HL-60 (cell line): ENCODE measurements at regions not wholly inside any gene's neighbourhood (a gene's known extent, or its start where the extent isn't known, plus 50 kb on each side); places are given as distances from the start of the nearest gene placed in this dataset.

Experiments
- DNase-seq, 2 experiments: peaks; one replicate each; pipeline ENCODE4 v3.0.0-alpha.2; 2010 to 2020; ENCODE audit warnings: low read depth in 1 of 2, low spot score in 1 of 2
- H3K27ac ChIP-seq: fragments of 250-450 bp; sonication (Bioruptor Pico); replicated peaks from 2 replicates; pipeline ENCODE4 v1.5.1; 2020; ENCODE audit warnings: mild to moderate bottlenecking, moderate library complexity
- H3K27me3 ChIP-seq: fragments of 250-450 bp; sonication (Bioruptor Pico); 2 replicates; pipeline ENCODE4 v1.5.1; 2021; ENCODE audit warnings: mild to moderate bottlenecking, moderate library complexity; ENCODE audit not compliant: insufficient read depth, poor library complexity, severe bottlenecking
- H3K4me3 ChIP-seq: replicated peaks from 2 replicates; pipeline ENCODE4 v1.5.1; 2011; ENCODE audit warnings: mild to moderate bottlenecking, control low read depth, low read length; ENCODE audit not compliant: insufficient read depth
- GABPA ChIP-seq: IDR thresholded peaks from 2 replicates; pipeline ENCODE4 v1.6.1; 2012; ENCODE audit warnings: low read depth
- POLR2AphosphoS5 ChIP-seq: IDR thresholded peaks from 2 replicates; pipeline ENCODE4 v1.6.1; 2012; ENCODE audit warnings: low read depth
- SPI1 ChIP-seq: IDR thresholded peaks from 2 replicates; pipeline ENCODE4 v1.6.1; 2012; ENCODE audit warnings: low read depth, mild to moderate bottlenecking, borderline replicate concordance
- TF ChIP-seq, protein P1 (sequence below): IDR thresholded peaks from 2 replicates; pipeline ENCODE4 v1.6.1; 2012; ENCODE audit warnings: low read depth; ENCODE audit not compliant: insufficient replicate concordance
- TF ChIP-seq, protein P2 (sequence below): IDR thresholded peaks from one replicate; pipeline ENCODE4 v1.5.1; 2011; ENCODE audit warnings: low read length, control low read depth, inconsistent platforms; ENCODE audit not compliant: insufficient read depth

DNA sequence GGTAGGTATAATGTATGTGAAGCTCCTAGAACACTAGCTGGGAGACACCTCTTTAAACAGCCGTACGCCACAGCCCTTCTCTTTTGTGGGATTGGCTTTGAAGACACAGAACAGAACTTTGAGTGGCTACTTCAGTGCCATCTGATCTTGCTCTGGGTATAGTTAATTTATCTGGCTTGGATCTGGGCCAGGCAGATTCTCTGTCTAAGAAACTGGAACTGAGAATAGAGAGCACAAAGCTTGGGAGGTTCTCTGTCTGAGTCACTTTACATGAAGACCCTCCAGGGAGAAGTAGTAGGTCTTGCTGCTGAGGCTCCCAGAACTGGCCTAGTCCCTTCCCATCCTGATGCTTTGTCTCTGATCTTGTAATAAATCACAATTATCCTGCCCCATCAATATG is 721.0 kb upstream of the KIF2B start:
- Histone ChIP-seq H3K4me3 (no peak overlapping the region), H3K27ac (no peak overlapping the region), H3K27me3 (no peaks in the 10 kb centered on the region)
- TF ChIP-seq, protein P1, sequence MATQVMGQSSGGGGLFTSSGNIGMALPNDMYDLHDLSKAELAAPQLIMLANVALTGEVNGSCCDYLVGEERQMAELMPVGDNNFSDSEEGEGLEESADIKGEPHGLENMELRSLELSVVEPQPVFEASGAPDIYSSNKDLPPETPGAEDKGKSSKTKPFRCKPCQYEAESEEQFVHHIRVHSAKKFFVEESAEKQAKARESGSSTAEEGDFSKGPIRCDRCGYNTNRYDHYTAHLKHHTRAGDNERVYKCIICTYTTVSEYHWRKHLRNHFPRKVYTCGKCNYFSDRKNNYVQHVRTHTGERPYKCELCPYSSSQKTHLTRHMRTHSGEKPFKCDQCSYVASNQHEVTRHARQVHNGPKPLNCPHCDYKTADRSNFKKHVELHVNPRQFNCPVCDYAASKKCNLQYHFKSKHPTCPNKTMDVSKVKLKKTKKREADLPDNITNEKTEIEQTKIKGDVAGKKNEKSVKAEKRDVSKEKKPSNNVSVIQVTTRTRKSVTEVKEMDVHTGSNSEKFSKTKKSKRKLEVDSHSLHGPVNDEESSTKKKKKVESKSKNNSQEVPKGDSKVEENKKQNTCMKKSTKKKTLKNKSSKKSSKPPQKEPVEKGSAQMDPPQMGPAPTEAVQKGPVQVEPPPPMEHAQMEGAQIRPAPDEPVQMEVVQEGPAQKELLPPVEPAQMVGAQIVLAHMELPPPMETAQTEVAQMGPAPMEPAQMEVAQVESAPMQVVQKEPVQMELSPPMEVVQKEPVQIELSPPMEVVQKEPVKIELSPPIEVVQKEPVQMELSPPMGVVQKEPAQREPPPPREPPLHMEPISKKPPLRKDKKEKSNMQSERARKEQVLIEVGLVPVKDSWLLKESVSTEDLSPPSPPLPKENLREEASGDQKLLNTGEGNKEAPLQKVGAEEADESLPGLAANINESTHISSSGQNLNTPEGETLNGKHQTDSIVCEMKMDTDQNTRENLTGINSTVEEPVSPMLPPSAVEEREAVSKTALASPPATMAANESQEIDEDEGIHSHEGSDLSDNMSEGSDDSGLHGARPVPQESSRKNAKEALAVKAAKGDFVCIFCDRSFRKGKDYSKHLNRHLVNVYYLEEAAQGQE, result no peak
- TF ChIP-seq POLR2AphosphoS5 (no peak), SPI1 (no peak)
- DNase-seq, result no peak

DNA sequence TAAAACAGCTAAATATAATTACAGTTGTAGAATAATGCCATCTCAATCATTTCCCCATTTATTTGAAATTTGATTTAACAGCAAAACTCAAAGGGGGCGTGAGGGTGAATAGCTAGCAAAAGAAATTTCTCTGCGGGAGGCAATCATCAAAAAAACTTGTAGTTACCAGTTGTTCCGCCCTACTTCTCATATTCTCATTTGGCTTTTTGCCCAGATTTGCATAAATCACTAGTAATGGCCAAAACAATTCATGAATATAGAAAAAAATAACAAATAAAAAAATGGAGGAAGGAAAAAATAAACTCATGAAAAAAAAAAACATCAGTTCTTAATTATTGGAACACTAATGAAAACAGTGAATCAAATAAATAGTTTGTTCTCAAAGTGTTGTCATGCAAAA is 722.6 kb upstream of the KIF2B start:
- Histone ChIP-seq H3K27me3 (no peaks in the 10 kb centered on the region), H3K4me3 (no peak overlapping the region), H3K27ac (no peak overlapping the region)
- TF ChIP-seq GABPA (no peak), POLR2AphosphoS5 (no peak), SPI1 (no peak)
- TF ChIP-seq, protein P2, sequence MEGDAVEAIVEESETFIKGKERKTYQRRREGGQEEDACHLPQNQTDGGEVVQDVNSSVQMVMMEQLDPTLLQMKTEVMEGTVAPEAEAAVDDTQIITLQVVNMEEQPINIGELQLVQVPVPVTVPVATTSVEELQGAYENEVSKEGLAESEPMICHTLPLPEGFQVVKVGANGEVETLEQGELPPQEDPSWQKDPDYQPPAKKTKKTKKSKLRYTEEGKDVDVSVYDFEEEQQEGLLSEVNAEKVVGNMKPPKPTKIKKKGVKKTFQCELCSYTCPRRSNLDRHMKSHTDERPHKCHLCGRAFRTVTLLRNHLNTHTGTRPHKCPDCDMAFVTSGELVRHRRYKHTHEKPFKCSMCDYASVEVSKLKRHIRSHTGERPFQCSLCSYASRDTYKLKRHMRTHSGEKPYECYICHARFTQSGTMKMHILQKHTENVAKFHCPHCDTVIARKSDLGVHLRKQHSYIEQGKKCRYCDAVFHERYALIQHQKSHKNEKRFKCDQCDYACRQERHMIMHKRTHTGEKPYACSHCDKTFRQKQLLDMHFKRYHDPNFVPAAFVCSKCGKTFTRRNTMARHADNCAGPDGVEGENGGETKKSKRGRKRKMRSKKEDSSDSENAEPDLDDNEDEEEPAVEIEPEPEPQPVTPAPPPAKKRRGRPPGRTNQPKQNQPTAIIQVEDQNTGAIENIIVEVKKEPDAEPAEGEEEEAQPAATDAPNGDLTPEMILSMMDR, result no peak
- TF ChIP-seq, protein P1, result no peak
- no peak for DNase-seq

DNA sequence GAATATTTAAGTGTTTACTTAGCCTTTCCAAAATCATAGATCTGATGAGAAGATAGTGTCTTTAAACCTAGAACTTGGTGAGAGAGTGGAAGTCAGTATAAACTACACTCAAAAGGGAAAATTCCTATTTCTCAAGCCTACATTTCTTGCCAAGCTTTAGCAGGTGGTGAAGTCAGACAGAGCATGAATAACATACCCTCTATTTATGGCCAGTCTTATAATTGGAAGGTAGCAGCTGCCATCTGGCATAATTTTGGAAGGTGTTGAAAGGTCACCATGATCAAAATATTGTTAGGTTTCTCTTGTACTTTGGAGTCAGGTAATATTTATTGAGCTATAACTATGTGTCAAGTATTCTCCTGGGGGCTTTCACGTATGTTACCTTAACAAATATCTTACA is 729.3 kb upstream of the KIF2B start:
- DNase-seq, result no peak
- Histone ChIP-seq H3K4me3 (no peak overlapping the region), H3K27ac (no peak overlapping the region), H3K27me3 (peaks cover 3% of the 10 kb centered on the region)
- TF ChIP-seq POLR2AphosphoS5 (no peak), GABPA (no peak), SPI1 (no peak)
- TF ChIP-seq, protein P2, result no peak
- TF ChIP-seq, protein P1, result no peak

DNA sequence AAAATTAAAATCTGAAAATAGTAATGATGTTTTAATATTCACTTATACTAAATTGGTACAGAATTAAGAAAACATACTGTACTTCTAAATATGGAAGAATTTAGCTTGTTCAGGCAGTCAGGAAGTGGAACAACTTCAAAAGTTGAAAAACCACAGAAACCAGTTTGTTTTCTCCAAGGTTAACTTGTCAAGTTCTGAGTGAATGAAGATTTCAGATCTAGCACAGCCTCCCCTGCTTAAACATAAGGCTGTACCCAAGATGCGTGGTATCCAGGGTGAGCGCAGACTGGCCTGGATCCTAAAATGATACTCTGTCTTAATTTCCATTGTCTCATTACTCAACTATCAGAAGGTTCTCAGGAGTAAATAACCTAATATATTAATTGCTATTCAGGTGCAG is 730.7 kb upstream of the KIF2B start:
- no peak for DNase-seq
- Histone ChIP-seq H3K27me3 (peaks cover 3% of the 10 kb centered on the region), H3K4me3 (no peak overlapping the region), H3K27ac (no peak overlapping the region)
- TF ChIP-seq POLR2AphosphoS5, result no peak
- TF ChIP-seq, protein P1, result no peak
- TF ChIP-seq GABPA, result no peak
- TF ChIP-seq SPI1, result no peak
- TF ChIP-seq, protein P2, result no peak
